D721Med (cell line): ENCODE measurements at regions not wholly inside any gene's neighbourhood (a gene's known extent, or its start where the extent isn't known, plus 50 kb on each side); places are given as distances from the start of the nearest gene placed in this dataset.

Experiments
- DNase-seq: peaks from one replicate; pipeline ENCODE4 v3.0.0; 2011; ENCODE audit warnings: low spot score; ENCODE audit not compliant: insufficient read length
- FAIRE-seq: peaks from 2 replicates; lab custom pipeline; 2011; peaks lifted over from hg19 to GRCh38; lab: Jason Lieb, UNC
- CTCF ChIP-seq: IDR thresholded peaks from 2 replicates; pipeline ENCODE4 v1.5.1; 2012; ENCODE audit warnings: mild to moderate bottlenecking, control low read depth; ENCODE audit not compliant: insufficient read depth; ENCODE audit errors: missing control alignments

GRCh38 chr16:77562497-77562896 lies 127.7 kb upstream of the ADAMTS18 start:
- no peak for DNase-seq
- FAIRE-seq: no peak
- no peak for TF ChIP-seq CTCF

GRCh38 chr16:77564791-77565390 lies 130.1 kb upstream of the ADAMTS18 start:
- no peak for DNase-seq
- no peak for FAIRE-seq
- no peak for TF ChIP-seq CTCF

- TF ChIP-seq CTCF: no peak
- no peak for FAIRE-seq
- DNase-seq: no peak
Observed at GRCh38 chr16:77569406-77569805, 134.6 kb upstream of the ADAMTS18 start.

GRCh38 chr16:77570574-77570973 lies 135.7 kb upstream of the ADAMTS18 start:
- DNase-seq (no peak), FAIRE-seq (no peak)
- no peak for TF ChIP-seq CTCF

GRCh38 chr16:77571115-77571862 lies 136.5 kb upstream of the ADAMTS18 start:
- TF ChIP-seq CTCF: no peak
- DNase-seq (no peak), FAIRE-seq (no peak)

GRCh38 chr16:77574867-77575624 lies 140.2 kb upstream of the ADAMTS18 start:
- TF ChIP-seq CTCF: no peak
- FAIRE-seq: no peak
- DNase-seq: no peak
